Lower leg skin (tissue), 3 donors: ENCODE measurements at regions not wholly inside any gene's neighbourhood (a gene's known extent, or its start where the extent isn't known, plus 50 kb on each side); places are given as distances from the start of the nearest gene placed in this dataset.

Experiments used
- CTCF ChIP-seq, 3 donors: fragments of 450-650 bp; IDR thresholded peaks; one replicate each; pipeline ENCODE4 v1.5.1; 2016; ENCODE audit warnings: antibody characterized with exemption in 3 of 3, mild to moderate bottlenecking in 3 of 3, moderate library complexity in 2 of 3
- POLR2A ChIP-seq, 2 donors: fragments of 450-650 bp; IDR thresholded peaks; one replicate each; pipeline ENCODE4 v1.6.1; 2016 to 2017; ENCODE audit warnings: antibody characterized with exemption in 2 of 2, mild to moderate bottlenecking in 1 of 2, moderate library complexity in 1 of 2

- TF ChIP-seq CTCF (IDR thresholded peaks at IDR 0.05) (no peak), POLR2A (IDR thresholded peaks at IDR 0.05) (no peak)
These were observed 773.9 kb upstream of the CADM2 start for GRCh38 chr3:84184937-84185336.
